Caki2 (cell line): ENCODE measurements at regions not wholly inside any gene's neighbourhood (a gene's known extent, or its start where the extent isn't known, plus 50 kb on each side); places are given as distances from the start of the nearest gene placed in this dataset.
"Not testable (repeated sequence)": the region's sequence is repeated elsewhere in the genome, so short reads cannot be mapped to it uniquely, and the experiment has no call there.

Source experiments
- DNase-seq: peaks from one replicate; pipeline ENCODE4 v3.0.0-alpha.2; 2015; ENCODE audit warnings: low read depth
- in situ Hi-C: cut with HindIII; loops from 2 replicates; pipeline ENCODE4 v1.10.0; 2016; ENCODE audit warnings: low sequenced_read_pairs, low pct_unique_long_range_greater_than_20kb, mixed read lengths

DNA sequence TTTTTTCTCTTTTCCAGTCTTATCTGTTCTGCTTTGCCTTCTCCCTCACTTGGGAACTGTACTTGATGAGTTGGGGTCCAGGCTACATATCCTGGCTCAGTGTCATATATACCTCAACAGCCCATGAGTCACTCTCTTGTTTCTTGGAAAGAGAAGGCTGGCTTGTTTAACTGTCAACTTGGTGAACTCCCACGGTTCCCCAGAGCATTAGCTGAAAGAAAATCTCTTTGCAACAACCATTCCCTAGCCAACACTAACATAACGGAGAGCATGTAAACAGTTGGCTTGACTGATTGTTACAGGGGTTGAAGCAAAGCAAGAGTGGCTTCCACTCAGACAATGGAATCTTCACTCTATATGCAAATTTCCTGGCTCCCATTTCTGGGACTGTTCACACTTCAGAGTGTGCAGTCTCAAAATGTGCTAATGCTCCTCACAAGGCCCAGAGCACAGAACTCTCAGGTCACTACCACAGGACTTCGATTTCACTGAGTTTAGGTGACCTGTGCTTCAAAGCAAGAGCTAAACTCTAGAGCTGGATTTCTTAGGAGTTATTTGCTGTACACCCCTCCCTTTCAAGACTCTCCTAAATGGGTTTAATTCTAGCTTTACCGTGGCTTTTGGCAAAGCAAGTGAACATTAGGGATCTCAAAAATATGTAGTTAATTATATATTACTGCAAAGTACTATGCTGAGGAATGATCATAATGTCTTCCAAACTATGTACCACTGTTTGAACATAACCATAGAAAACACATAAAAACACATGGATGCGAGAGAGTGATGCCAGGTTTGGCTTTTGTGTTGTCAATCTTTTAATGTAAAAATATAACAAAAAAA lies 609.8 kb downstream of the RFPL4B start:
- DNase-seq, result no peak
- in situ Hi-C loops, result no loop called here

DNA sequence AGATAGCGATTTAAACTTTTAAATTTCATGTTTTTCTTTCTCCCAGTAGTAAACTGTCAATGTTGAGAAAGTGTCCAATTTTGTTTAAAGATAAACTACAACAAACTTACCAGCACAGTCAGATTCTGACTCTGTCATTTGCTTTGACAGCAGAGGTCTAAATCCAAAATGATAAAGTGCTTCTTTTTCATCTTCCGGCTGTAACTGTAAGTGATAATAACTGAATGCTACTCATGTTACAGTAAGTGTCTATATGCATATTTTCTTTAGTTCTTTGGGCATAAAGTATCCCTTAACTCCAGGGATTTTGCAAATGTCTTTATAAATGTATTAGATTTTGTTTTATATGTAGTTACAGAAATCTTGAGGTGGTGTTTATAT lies 610.4 kb downstream of the RFPL4B start:
- in situ Hi-C loops, result no loop called here
- no peak for DNase-seq

- in situ Hi-C loops, DNase-seq: not testable (repeated sequence)
Observed at GRCh38 chr6:112960130-112960529, 613.0 kb downstream of the RFPL4B start.

DNA sequence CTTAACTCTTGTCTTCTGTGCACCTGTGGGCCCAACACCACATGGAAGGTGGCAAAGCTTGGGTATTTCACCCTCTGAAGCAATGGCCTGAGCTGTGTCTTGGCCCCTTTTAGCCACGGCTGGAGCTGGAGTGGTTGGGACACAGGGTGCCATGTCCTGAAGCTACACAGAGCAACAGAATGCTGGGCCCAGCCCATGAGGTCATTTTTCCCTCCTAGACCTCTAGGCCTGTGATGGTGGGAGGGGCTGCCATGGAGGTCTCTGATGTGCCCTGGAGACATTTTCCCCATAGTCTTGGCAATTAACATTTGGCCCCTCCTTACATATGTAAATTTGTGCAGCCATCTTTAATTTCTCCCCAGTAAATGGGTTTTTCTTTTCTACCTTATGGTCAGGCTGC lies 620.8 kb downstream of the RFPL4B start:
- in situ Hi-C loops, result no loop called here
- DNase-seq, result no peak

- DNase-seq, result no peak
- in situ Hi-C loops, result no loop called here
Observed at GRCh38 chr6:112971651-112972050, 624.5 kb downstream of the RFPL4B start.

GRCh38 chr6:112974931-112975330 lies 627.8 kb downstream of the RFPL4B start:
- DNase-seq, in situ Hi-C loops: not testable (repeated sequence)

- DNase-seq, in situ Hi-C loops: not testable (repeated sequence)
Observed at GRCh38 chr6:112976579-112976978, 629.4 kb downstream of the RFPL4B start.

DNA sequence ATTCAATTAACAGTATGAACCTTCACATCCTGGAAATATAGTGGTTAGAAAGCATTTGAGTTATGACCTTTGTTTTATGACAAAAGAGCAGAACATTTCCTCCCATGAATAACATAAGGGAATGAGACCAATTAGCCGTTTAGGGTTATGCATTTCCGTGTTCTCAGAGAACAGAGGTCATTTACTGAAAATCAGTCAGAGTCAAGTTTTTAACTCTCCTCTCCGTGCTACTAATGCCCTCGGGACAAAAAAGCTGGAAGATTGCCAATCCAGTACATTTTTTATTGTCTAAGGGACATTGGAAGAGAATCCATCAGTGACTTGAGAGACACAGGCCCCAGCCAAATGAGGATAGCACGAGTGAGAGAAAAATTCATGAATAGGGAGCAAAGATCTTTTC lies 632.7 kb downstream of the RFPL4B start:
- DNase-seq, result peak; percentile 58

GRCh38 chr6:112980676-112981075 lies 633.5 kb downstream of the RFPL4B start:
- DNase-seq, result no peak
- in situ Hi-C loops, result no loop called here

More for the DNA sequence above, 632.7 kb downstream of the RFPL4B start:
- in situ Hi-C loops, result no loop called here

- in situ Hi-C loops, result no loop called here
- no peak for DNase-seq
Observed at GRCh38 chr6:112983713-112984261, 636.7 kb downstream of the RFPL4B start.

DNA sequence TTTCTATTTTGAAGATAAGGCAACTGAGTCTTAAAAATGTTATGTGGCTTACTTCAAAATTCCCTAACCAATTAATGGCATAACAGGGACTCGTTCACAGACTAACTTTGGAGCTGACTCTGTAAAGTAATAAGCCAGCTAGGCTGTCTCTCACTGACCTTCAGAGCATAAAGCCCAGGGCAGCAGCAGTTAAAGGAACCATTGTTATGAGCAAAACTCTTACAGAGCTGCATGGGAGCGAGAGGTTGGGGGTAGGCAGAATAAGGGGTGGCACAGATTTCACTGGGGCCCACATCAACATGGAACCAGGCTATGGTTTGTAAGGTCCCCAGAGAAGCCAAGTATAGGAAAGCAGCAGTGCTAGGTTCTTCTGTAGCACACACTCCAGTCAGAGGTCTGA lies 637.8 kb downstream of the RFPL4B start:
- in situ Hi-C loops, result no loop called here
- no peak for DNase-seq

GRCh38 chr6:112986321-112986720 lies 639.2 kb downstream of the RFPL4B start:
- in situ Hi-C loops, result no loop called here
- no peak for DNase-seq

DNA sequence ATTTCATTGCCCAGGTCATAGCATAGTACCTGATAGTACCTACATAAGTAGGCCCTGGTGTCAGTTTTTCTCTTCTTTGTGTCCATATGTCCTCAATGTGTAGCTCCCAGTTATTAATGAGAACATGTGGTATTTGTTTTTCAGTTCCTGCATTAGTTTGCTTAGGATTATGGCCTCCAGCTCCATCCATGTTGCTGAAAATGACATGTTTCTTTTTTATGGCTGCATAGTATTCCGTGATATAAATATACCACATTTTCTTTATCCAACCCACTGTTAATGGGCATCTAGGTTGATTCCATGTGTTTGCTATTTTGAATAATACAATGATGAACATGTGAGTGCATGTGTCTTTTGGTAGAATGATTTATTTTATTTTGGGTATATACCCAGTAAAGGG lies 641.6 kb downstream of the RFPL4B start:
- in situ Hi-C loops, result no loop called here
- no peak for DNase-seq

- in situ Hi-C loops, result no loop called here
- DNase-seq, result no peak
Observed at GRCh38 chr6:112990971-112991370, 643.8 kb downstream of the RFPL4B start.

DNA sequence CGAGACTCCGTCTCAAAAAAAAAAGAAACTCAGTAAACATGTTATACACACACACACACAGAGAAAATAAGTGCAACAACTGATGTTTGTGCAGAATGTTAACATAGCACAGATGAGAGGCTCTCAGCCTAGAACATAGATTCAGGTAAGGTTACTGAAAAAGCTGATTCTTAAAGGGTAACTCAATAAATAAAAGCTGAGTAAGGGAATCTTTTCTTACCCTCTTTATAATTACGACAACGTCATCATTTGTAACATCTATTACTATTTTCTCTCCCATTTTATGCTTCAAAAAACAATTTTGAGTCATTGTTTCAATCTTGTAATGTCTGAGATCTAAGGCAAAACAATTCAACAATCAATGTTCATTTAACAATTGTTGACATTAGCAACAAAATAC lies 644.8 kb downstream of the RFPL4B start:
- DNase-seq, result no peak
- in situ Hi-C loops, result no loop called here

DNA sequence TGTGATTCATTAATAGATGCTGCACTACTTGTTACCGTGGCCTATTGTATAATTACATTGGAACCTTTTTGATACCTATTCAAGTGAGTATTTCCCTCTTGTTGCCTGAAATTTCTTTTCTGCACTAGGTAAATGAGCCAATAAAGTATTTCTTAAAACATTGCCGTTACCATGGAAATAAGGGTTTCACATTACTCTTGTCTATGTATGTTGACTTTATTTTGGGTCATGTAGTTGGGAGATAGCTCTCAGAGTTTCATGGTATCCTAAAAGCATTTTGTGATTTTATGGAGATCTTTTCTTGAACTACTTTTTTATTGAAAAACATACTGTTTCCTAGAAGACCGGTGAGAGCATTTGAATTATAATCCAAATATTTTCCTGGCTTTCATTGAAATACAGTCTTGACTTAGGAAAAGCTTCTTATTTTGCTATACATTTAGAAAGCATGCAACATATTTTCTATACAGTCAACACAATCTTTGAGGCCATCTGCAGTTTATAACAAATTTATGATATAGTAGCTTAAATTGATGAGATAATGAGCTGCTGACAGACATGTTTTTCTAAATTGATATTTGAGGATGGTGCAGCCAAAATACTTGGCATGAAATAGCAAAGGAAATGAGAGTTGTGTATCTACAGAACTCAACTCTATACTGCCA lies 650.4 kb downstream of the RFPL4B start:
- DNase-seq, result no peak
- in situ Hi-C loops, result no loop called here

DNA sequence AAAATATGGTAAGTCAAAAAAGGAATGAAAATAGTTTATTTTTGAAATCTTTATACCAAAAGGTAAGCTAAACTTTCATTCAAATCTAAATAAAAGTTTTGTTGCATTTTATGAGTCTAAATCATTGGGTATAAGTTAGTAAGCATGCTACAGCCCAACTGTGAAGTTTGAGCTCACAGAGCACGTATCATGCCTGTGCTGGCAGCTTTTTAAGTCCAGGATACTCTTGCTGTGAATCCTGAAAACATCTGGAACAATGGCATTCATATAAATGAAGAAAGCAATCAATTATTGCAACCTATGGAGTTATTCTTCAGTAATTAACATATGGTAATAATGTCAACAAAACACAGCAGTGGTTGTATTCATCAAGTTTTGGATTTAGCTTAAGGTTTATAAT lies 656.9 kb downstream of the RFPL4B start:
- no peak for DNase-seq
- in situ Hi-C loops, result no loop called here

DNA sequence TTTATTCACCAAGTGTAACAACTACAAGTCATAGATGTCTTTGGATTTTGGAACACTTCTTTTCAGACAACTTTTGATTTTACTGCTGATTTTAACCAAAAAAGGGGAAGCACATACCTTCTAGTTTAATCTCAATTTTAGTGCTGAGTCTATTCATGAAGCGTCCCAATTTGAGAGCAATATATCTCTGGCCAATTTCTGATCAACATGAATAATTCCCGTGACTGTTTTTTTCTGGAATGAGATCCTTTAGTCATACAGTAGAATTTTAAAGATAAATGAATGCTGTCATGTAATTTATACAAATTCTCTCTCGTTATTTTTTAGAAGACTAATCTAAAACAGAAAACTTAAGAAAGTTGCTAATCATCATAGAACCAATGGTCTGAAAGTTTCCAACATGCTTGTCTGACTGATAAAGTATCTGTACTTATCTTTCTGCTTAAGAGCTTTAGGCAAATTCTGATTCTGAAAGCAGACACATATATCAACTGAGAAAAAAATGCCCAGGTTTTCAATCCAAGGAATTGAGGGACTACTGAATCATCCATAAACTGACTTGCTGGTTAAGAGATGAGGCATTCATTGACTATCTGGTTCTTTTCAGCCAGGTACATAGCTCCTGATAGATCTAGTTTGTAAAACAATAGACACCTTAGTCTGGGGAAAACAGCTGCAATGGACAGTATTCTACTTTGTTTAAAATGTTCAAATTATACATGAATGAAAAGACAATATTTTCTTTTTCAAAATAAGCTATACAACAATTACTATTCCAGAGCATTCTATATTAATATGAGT lies 657.5 kb downstream of the RFPL4B start:
- in situ Hi-C loops, result no loop called here
- no peak for DNase-seq

DNA sequence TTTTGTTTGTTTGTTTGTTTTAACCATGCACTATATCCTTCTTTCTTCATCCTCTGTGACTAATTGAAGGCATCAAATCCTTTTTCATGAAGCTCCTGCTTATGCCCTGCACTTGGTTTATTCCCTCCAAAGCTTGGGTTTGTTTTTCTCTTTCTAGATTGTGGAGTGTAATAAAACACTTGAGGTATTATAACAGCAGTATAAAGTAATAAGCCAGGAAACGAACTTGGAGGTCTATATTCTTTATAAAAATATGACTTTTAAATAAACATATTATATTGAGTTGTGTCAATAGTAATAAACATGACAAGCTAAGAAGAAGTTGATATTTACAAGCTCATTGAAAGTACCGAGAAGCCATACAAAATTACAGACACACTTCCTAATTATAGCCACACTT lies 659.4 kb downstream of the RFPL4B start:
- no peak for DNase-seq
- in situ Hi-C loops, result no loop called here
